ENCODE measurements at regions not wholly inside any gene's neighbourhood (a gene's known extent, or its start where the extent isn't known, plus 50 kb on each side); places are given as distances from the start of the nearest gene placed in this dataset.

- intact Hi-C loops (cut with micrococcal nuclease; ENCODE audit: unreplicated experiment) (no loop called here), in situ Hi-C loops (cut with HindIII; ENCODE audit: low pct_unique_long_range_greater_than_20kb, low sequenced_read_pairs) (no loop called here)
- CTCF ChIA-PET: no interaction called here
- no peak overlapping the region for H3K27ac ChIP-seq (ENCODE audit: low read length)
- ATAC-seq (no peak), DNase-seq (ENCODE audit: low read depth, low spot score) (no peak)
- TF ChIP-seq REST (IDR thresholded peaks at IDR 0.05; ENCODE audit: insufficient read depth in 1 of 2, low read depth in 2 of 2, low read length in 1 of 2): no peak
- no peak for TF ChIP-seq TCF7L2 (IDR thresholded peaks at IDR 0.05; ENCODE audit: low read depth, low read length)
- no peak for TF ChIP-seq POLR2AphosphoS5 (IDR thresholded peaks at IDR 0.05; ENCODE audit: low read depth, low read length)
- TF ChIP-seq, protein P1, sequence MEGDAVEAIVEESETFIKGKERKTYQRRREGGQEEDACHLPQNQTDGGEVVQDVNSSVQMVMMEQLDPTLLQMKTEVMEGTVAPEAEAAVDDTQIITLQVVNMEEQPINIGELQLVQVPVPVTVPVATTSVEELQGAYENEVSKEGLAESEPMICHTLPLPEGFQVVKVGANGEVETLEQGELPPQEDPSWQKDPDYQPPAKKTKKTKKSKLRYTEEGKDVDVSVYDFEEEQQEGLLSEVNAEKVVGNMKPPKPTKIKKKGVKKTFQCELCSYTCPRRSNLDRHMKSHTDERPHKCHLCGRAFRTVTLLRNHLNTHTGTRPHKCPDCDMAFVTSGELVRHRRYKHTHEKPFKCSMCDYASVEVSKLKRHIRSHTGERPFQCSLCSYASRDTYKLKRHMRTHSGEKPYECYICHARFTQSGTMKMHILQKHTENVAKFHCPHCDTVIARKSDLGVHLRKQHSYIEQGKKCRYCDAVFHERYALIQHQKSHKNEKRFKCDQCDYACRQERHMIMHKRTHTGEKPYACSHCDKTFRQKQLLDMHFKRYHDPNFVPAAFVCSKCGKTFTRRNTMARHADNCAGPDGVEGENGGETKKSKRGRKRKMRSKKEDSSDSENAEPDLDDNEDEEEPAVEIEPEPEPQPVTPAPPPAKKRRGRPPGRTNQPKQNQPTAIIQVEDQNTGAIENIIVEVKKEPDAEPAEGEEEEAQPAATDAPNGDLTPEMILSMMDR (IDR thresholded peaks at IDR 0.05): no peak
- TF ChIP-seq SIN3A (IDR thresholded peaks at IDR 0.05; ENCODE audit: borderline replicate concordance, insufficient read depth, low read depth, low read length): no peak
- no peaks in the 10 kb centered on the region for H3K36me3 ChIP-seq (ENCODE audit: control insufficient read depth, insufficient read depth, low read length)
- H3K4me1 ChIP-seq (ENCODE audit: control insufficient read depth, insufficient read depth, low read length): no peaks in the 10 kb centered on the region
- no peaks in the 10 kb centered on the region for H3K27me3 ChIP-seq (ENCODE audit: control insufficient read depth, insufficient read depth, low read length)
- POLR2A ChIA-PET: interaction anchor here (0.6 kb wide), 1 partner anchor 1993 kb away, joined by 3 read pairs; no protein-coding TSS in a partner anchor
- H3K9me3 ChIP-seq (ENCODE audit: control insufficient read depth, insufficient read depth, low read depth, low read length): no peaks in the 10 kb centered on the region
- H3K4me3 ChIP-seq (ENCODE audit: low read depth in 2 of 2, low read length in 2 of 2): no peak overlapping the region
- no TSS peak for BruUV-seq (replicated peaks)
Measured at GRCh38 chr1:184875218-184875617, 99.1 kb downstream of the NIBAN1 start.

DNA sequence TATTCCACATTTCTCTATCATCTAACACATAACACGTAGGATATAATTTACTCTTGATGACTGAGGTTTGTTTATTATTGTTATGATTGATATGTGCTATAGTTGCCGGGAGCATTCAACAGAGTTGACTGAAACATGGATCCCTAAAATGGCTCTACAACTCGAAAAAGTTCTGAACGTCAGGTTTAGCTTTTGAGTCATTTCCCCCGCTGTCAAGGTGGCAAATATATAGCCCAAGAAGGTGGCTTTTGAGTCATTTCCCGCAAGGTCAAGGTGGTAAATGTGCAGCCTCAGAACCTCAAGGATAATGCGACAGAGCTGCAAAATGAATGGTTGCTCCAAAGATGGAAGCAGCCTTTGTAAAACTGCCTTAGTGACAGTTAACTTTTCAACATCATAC, 104.0 kb downstream of the NIBAN1 start:
- CTCF ChIA-PET: no interaction called here
- H3K27ac ChIP-seq (ENCODE audit: low read length): no peak overlapping the region
- intact Hi-C loops (cut with micrococcal nuclease; ENCODE audit: unreplicated experiment): no loop called here
- TF ChIP-seq POLR2AphosphoS5 (IDR thresholded peaks at IDR 0.05; ENCODE audit: low read depth, low read length) (no peak), TCF7L2 (IDR thresholded peaks at IDR 0.05; ENCODE audit: low read depth, low read length) (no peak), REST (IDR thresholded peaks at IDR 0.05; ENCODE audit: insufficient read depth in 1 of 2, low read depth in 2 of 2, low read length in 1 of 2) (no peak), SIN3A (IDR thresholded peaks at IDR 0.05; ENCODE audit: borderline replicate concordance, insufficient read depth, low read depth, low read length) (no peak)
- TF ChIP-seq, protein P1 (IDR thresholded peaks at IDR 0.05): no peak
- POLR2A ChIA-PET: no interaction called here
- H3K27me3 ChIP-seq (ENCODE audit: control insufficient read depth, insufficient read depth, low read length): no peaks in the 10 kb centered on the region
- in situ Hi-C loops (cut with HindIII; ENCODE audit: low pct_unique_long_range_greater_than_20kb, low sequenced_read_pairs): no loop called here
- H3K4me3 ChIP-seq (ENCODE audit: low read depth in 2 of 2, low read length in 2 of 2): no peak overlapping the region
- no peaks in the 10 kb centered on the region for H3K9me3 ChIP-seq (ENCODE audit: control insufficient read depth, insufficient read depth, low read depth, low read length)
- DNase-seq (ENCODE audit: low read depth, low spot score) (no peak), ATAC-seq (no peak)
- H3K36me3 ChIP-seq (ENCODE audit: control insufficient read depth, insufficient read depth, low read length): no peaks in the 10 kb centered on the region
- BruUV-seq (replicated peaks): no TSS peak
- no peaks in the 10 kb centered on the region for H3K4me1 ChIP-seq (ENCODE audit: control insufficient read depth, insufficient read depth, low read length)

All from Panc1 (cell line).